DOHH2 (cell line): ENCODE measurements at regions not wholly inside any gene's neighbourhood (a gene's known extent, or its start where the extent isn't known, plus 50 kb on each side); places are given as distances from the start of the nearest gene placed in this dataset.

Experiments
- H3F3A ChIP-seq: fragments of 200-600 bp; sonication (generic), shearing (Covaris generic); 2 replicates; pipeline ENCODE4 v1.6.0; 2016; ENCODE audit warnings: antibody characterized with exemption, mild to moderate bottlenecking; ENCODE audit not compliant: control insufficient read depth, insufficient read depth
- H3K27ac ChIP-seq: fragments of 200-600 bp; sonication (generic); 2 replicates; pipeline ENCODE4 v1.5.1; 2014; ENCODE audit warnings: low read depth, mild to moderate bottlenecking, low read length, moderate library complexity
- H3K27me3 ChIP-seq: fragments of 200-600 bp; sonication (generic); 2 replicates; pipeline ENCODE4 v1.6.1; 2014; ENCODE audit warnings: mild to moderate bottlenecking, low read length, mixed read lengths; ENCODE audit not compliant: control insufficient read depth
- H3K36me3 ChIP-seq: fragments of 200-600 bp; sonication (generic); 2 replicates; pipeline ENCODE4 v1.6.1; 2014; ENCODE audit warnings: mild to moderate bottlenecking, low read length, moderate library complexity, mixed read lengths; ENCODE audit not compliant: control insufficient read depth
- H3K4me1 ChIP-seq: fragments of 200-600 bp; sonication (generic); 2 replicates; pipeline ENCODE4 v1.6.1; 2014; ENCODE audit warnings: mild to moderate bottlenecking, low read length, mixed read lengths; ENCODE audit not compliant: control insufficient read depth
- H3K4me2 ChIP-seq: fragments of 200-600 bp; sonication (generic); 2 replicates; pipeline ENCODE4 v1.6.0; 2014; ENCODE audit warnings: mild to moderate bottlenecking, low read length, moderate library complexity
- H3K4me3 ChIP-seq: fragments of 200-600 bp; sonication (generic); 2 replicates; pipeline ENCODE4 v1.5.1; 2014; ENCODE audit warnings: mild to moderate bottlenecking, low read length, mixed read lengths
- H3K79me2 ChIP-seq: fragments of 200-600 bp; sonication (generic); 2 replicates; pipeline ENCODE4 v1.6.1; 2014; ENCODE audit warnings: mild to moderate bottlenecking, low read length, mixed read lengths; ENCODE audit not compliant: control insufficient read depth
- H3K9me2 ChIP-seq: fragments of 200-600 bp; sonication (generic); replicated peaks from 2 replicates; pipeline ENCODE4 v1.6.1; 2014; ENCODE audit warnings: mild to moderate bottlenecking, low read length, mixed read lengths; ENCODE audit not compliant: control insufficient read depth
- H3K9me3 ChIP-seq: fragments of 200-600 bp; sonication (generic); 2 replicates; pipeline ENCODE4 v1.6.1; 2014; ENCODE audit warnings: antibody characterized with exemption, low read length, mixed read lengths; ENCODE audit not compliant: control insufficient read depth, insufficient read depth
- H4K20me1 ChIP-seq: fragments of 200-600 bp; sonication (generic); 2 replicates; pipeline ENCODE4 v1.6.0; 2014; ENCODE audit warnings: low read depth, mild to moderate bottlenecking, antibody characterized with exemption, low read length, moderate library complexity; ENCODE audit not compliant: control insufficient read depth, insufficient read depth
- CTCF ChIP-seq: fragments of 200-600 bp; sonication (generic); IDR thresholded peaks from one replicate; pipeline ENCODE4 v1.5.1; 2014; ENCODE audit warnings: antibody characterized with exemption, mild to moderate bottlenecking, low read depth, low read length; ENCODE audit not compliant: poor library complexity, severe bottlenecking
- EZH2phosphoT487 ChIP-seq: fragments of 200-600 bp; sonication (generic); IDR thresholded peaks from 2 replicates; pipeline ENCODE4 v1.6.1; 2017; ENCODE audit warnings: borderline replicate concordance, mild to moderate bottlenecking, antibody characterized with exemption, low read length, moderate library complexity, mixed read lengths

DNA sequence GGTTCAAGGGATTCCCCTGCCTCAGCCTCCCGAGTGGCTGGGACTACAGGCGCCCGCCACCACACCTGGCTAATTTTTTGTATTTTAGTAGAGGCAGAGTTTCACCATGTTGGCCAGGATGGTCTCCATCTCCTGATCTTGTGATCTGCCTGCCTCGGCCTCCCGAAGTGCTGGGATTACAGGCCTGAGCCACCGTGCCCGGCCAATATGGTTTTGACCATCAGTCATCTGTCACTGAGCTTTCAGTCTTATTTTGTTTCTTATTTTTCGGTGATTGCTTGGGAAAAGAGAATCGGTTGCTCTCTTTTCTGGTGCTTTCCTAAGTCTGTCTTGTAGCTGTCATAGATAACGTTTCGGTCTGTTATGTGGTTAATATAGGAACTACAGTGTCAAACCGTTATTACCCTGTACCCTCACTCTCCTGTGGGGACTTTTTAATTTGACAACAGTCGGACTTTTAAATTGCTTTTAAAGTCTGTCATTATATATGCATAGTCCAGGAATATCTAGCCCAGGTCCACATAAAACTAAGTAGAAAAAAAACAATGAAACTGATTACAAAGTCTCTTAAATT, 453.4 kb downstream of the KCNJ18 start:
- Histone ChIP-seq H3K27ac (no peak overlapping the region), H3K9me3 (peaks cover 4% of the 10 kb centered on the region; the same call in 1 of the 2 replicates), H3K4me2 (no peak overlapping the region)

DNA sequence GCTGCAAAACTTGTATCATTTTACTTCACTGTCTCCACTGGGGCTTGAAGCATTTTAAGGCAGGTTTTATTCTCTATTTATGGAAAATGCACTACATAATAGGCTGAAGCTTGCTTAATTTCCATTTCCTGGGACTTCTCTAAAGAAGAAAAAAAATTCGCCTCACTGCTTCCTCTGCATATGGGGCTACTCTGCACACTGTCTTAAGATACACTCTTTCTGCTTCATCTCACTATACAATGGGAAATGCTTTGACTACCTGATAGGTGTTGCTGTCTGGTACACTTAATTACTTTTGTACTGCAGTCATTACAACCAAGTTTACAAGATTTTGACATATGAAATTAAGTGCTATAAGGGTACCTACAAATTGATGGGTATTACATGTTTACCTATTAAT, 466.0 kb downstream of the KCNJ18 start:
- H4K20me1 ChIP-seq = no peaks in the 10 kb centered on the region
- no peak overlapping the region for H3K27ac ChIP-seq
- H3K4me1 ChIP-seq = no peaks in the 10 kb centered on the region
- no peak overlapping the region for H3K4me3 ChIP-seq
- TF ChIP-seq CTCF (no peak), EZH2phosphoT487 (no peak)
- no peaks in the 10 kb centered on the region for H3K27me3 ChIP-seq
- no peaks in the 10 kb centered on the region for H3K9me3 ChIP-seq
- H3K9me2 ChIP-seq = no peaks in the 10 kb centered on the region
- no peak overlapping the region for H3K4me2 ChIP-seq
- H3F3A ChIP-seq = no peaks in the 10 kb centered on the region
- no peaks in the 10 kb centered on the region for H3K79me2 ChIP-seq
- no peaks in the 10 kb centered on the region for H3K36me3 ChIP-seq

More for the DNA sequence above, 453.4 kb downstream of the KCNJ18 start:
- Histone ChIP-seq H3K36me3 (no peaks in the 10 kb centered on the region), H3K27me3 (no peaks in the 10 kb centered on the region), H3K79me2 (no peaks in the 10 kb centered on the region), H3K9me2 (no peaks in the 10 kb centered on the region), H3K4me3 (no peak overlapping the region), H3K4me1 (no peaks in the 10 kb centered on the region), H4K20me1 (no peaks in the 10 kb centered on the region), H3F3A (no peaks in the 10 kb centered on the region)
- TF ChIP-seq CTCF (no peak), EZH2phosphoT487 (no peak)

DNA sequence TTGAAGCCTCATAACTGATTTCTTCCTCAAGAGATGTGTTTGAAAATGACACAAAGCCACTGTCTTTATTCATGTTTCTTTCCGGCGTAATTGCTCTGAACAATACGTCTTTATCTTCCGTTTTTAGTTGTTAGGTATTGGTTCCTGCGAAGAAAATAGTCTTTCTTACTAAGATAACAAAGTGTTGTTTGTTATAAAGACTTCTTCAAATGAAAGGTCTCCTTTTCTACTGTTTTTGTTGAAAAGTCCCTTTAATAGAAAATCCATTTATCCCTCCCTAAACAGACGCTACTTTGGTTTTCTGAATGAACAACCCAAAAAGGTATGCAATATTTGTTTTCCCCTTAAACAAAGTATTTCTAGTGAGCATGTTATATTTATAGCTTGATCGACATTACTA, 469.1 kb downstream of the KCNJ18 start:
- Histone ChIP-seq H3K27me3 (no peaks in the 10 kb centered on the region), H3K9me2 (no peaks in the 10 kb centered on the region), H4K20me1 (no peaks in the 10 kb centered on the region), H3K4me3 (no peak overlapping the region), H3F3A (no peaks in the 10 kb centered on the region), H3K4me1 (no peaks in the 10 kb centered on the region), H3K36me3 (no peaks in the 10 kb centered on the region), H3K27ac (no peak overlapping the region), H3K79me2 (no peaks in the 10 kb centered on the region), H3K4me2 (no peak overlapping the region), H3K9me3 (no peaks in the 10 kb centered on the region)
- no peak for TF ChIP-seq CTCF
- TF ChIP-seq EZH2phosphoT487 = no peak

- no peaks in the 10 kb centered on the region for H4K20me1 ChIP-seq
- H3K4me3 ChIP-seq = no peak overlapping the region
- H3K9me2 ChIP-seq = no peaks in the 10 kb centered on the region
- H3K4me2 ChIP-seq = no peak overlapping the region
- TF ChIP-seq EZH2phosphoT487 (no peak), CTCF (no peak)
- no peaks in the 10 kb centered on the region for H3F3A ChIP-seq
- H3K27ac ChIP-seq = no peak overlapping the region
- no peaks in the 10 kb centered on the region for H3K36me3 ChIP-seq
- no peaks in the 10 kb centered on the region for H3K9me3 ChIP-seq
- no peaks in the 10 kb centered on the region for H3K27me3 ChIP-seq
- no peaks in the 10 kb centered on the region for H3K79me2 ChIP-seq
- no peaks in the 10 kb centered on the region for H3K4me1 ChIP-seq
Measured at GRCh38 chr17:22171631-22172030, 479.3 kb downstream of the KCNJ18 start.
